ENCODE measurements at regions not wholly inside any gene's neighbourhood (a gene's known extent, or its start where the extent isn't known, plus 50 kb on each side); places are given as distances from the start of the nearest gene placed in this dataset.

GRCh38 chr2:106584304-106584954 lies 97.3 kb downstream of the CD8B2 start:
- TF ChIP-seq CTCF (IDR thresholded peaks at IDR 0.05): no peak
- no peak for TF ChIP-seq POLR2A (IDR thresholded peaks at IDR 0.05)
